HepG2 (cell line): ENCODE measurements at regions not wholly inside any gene's neighbourhood (a gene's known extent, or its start where the extent isn't known, plus 50 kb on each side); places are given as distances from the start of the nearest gene placed in this dataset.

Source experiments
- ATAC-seq: fragments of 200-7000 bp; cut with Tn5 transposase; 3 replicates; pipeline ENCODE4 v1.9.1; 2020; ENCODE audit warnings: mild to moderate bottlenecking, moderate library complexity
- BruUV-seq: library from RNA; stranded (reverse); fragments of 400-500 nt; replicated peaks from 2 replicates; lab custom pipeline; 2021; lab: Mats Ljungman, UMichigan
- CTCF ChIA-PET: fragments of 300-600 bp; formaldehyde crosslinking; extraction: SDS; loops from one replicate; lab custom pipeline; 2021; ENCODE audit warnings: low total read pairs, inconsistent platforms, low intra/inter-chr PET ratio; lab: Yijun Ruan, JAX
- POLR2A ChIA-PET: fragments of 350-600 bp; sonication (Branson Sonifier 250); formaldehyde crosslinking; loops from one replicate; lab custom pipeline; 2020; ENCODE audit warnings: antibody characterized with exemption, inconsistent platforms; lab: Yijun Ruan, JAX
- DNase-seq: peaks from one replicate; pipeline ENCODE4 v3.0.0-alpha.2; 2015; ENCODE audit warnings: low spot score
- FAIRE-seq: peaks from 3 replicates; lab custom pipeline; 2011; peaks lifted over from hg19 to GRCh38; lab: Jason Lieb, UNC
- H2AFZ ChIP-seq: one replicate; pipeline ENCODE4 v1.6.1; 2011; ENCODE audit warnings: low read length, inconsistent platforms
- H3K27ac ChIP-seq: fragments of 300-600 bp; 3 replicates; pipeline ENCODE4 v1.8.0; 2011; ENCODE audit warnings: mixed run types, mild to moderate bottlenecking, mixed read lengths, low read length, inconsistent platforms; ENCODE audit not compliant: insufficient read depth; ENCODE audit errors: extremely low read length
- H3K27me3 ChIP-seq, 2 experiments: fragments of 200-600 bp in 1 of 2; 2 replicates in 1 of 2; 3 replicates in 1 of 2; pipeline versions ENCODE4 v1.6.0 to v1.8.0; 2011; ENCODE audit warnings: low read length in 2 of 2, mild to moderate bottlenecking in 2 of 2, moderate library complexity in 2 of 2, inconsistent platforms in 1 of 2; ENCODE audit not compliant: insufficient read depth in 2 of 2, control insufficient read depth in 1 of 2
- H3K36me3 ChIP-seq, 2 experiments: fragments of 200-600 bp in 1 of 2; replicated peaks in 1 of 2; 2 replicates in 1 of 2; 3 replicates in 1 of 2; pipeline versions ENCODE4 v1.5.1 to v1.8.0; 2011; ENCODE audit warnings: low read length in 2 of 2, inconsistent platforms in 1 of 2; ENCODE audit not compliant: insufficient read depth in 2 of 2, control insufficient read depth in 1 of 2
- H3K4me1 ChIP-seq: 2 replicates; pipeline ENCODE4 v1.5.1; 2012; ENCODE audit warnings: low read length, inconsistent platforms; ENCODE audit not compliant: insufficient read depth
- H3K4me2 ChIP-seq: 2 replicates; pipeline ENCODE4 v1.6.0; 2011; ENCODE audit warnings: low read depth, low read length, inconsistent platforms
- H3K4me3 ChIP-seq, 3 experiments: fragments of 200-600 bp in 1 of 3; sonication (generic), shearing (Covaris generic) in 1 of 3; replicated peaks in 1 of 3; 2 replicates each; pipeline ENCODE4 v1.5.1; 2011 to 2016; ENCODE audit warnings: low read length in 3 of 3, inconsistent platforms in 2 of 3, low read depth in 2 of 3, mild to moderate bottlenecking in 2 of 3, control low read depth in 1 of 3, mixed read lengths in 1 of 3; ENCODE audit not compliant: insufficient read depth in 1 of 3
- H3K79me2 ChIP-seq: one replicate; pipeline ENCODE4 v1.6.1; 2011; ENCODE audit warnings: low read length, inconsistent platforms; ENCODE audit not compliant: insufficient read depth
- H3K9ac ChIP-seq: 2 replicates; pipeline ENCODE4 v1.6.0; 2011; ENCODE audit warnings: mild to moderate bottlenecking, low read depth, low read length, inconsistent platforms; ENCODE audit not compliant: insufficient read depth
- H3K9me3 ChIP-seq: 2 replicates; pipeline ENCODE4 v1.5.1; 2012; ENCODE audit warnings: mild to moderate bottlenecking, low read length
- H4K20me1 ChIP-seq: 2 replicates; pipeline ENCODE4 v1.6.0; 2011; ENCODE audit warnings: inconsistent platforms, mild to moderate bottlenecking, low read length, moderate library complexity; ENCODE audit not compliant: insufficient read depth
- EP300 ChIP-seq, 3 experiments: sonication (generic) in 1 of 3; formaldehyde crosslinking in 1 of 3; IDR thresholded peaks; 2 replicates each; pipeline versions ENCODE4 v1.5.1 to v1.6.1; 2011 to 2020; ENCODE audit warnings: low read depth in 2 of 3, low read length in 2 of 3, borderline replicate concordance in 1 of 3, improper control_type of control experiment in 1 of 3, mild to moderate bottlenecking in 1 of 3, missing genetic modification reagents in 1 of 3, moderate library complexity in 1 of 3
- GABPA ChIP-seq, 2 experiments: IDR thresholded peaks; 2 replicates each; pipeline ENCODE4 v1.6.1; 2011 to 2016; ENCODE audit warnings: low read depth in 2 of 2, low read length in 1 of 2, missing biosample characterization in 1 of 2, missing genetic modification characterization in 1 of 2
- GATAD1 ChIP-seq: IDR thresholded peaks from 2 replicates; pipeline ENCODE4 v1.6.1; 2016; ENCODE audit warnings: missing genetic modification reagents, missing compliant biosample characterization
- GATAD2A ChIP-seq: IDR thresholded peaks from 2 replicates; pipeline ENCODE4 v1.6.1; 2016
- MED1 ChIP-seq: sonication (generic); formaldehyde crosslinking; IDR thresholded peaks from 2 replicates; pipeline ENCODE4 v1.4.0; 2020; ENCODE audit warnings: missing genetic modification reagents
- NCOA2 ChIP-seq: sonication (generic); formaldehyde crosslinking; IDR thresholded peaks from 2 replicates; pipeline ENCODE4 v1.8.0; 2022; ENCODE audit warnings: inconsistent platforms
- PCBP1 ChIP-seq: fragments of 200-400 bp; formaldehyde crosslinking; IDR thresholded peaks from 2 replicates; pipeline ENCODE4 v1.6.1; 2017; ENCODE audit warnings: mild to moderate bottlenecking, low read depth, low read length, borderline replicate concordance
- PPARG ChIP-seq: conservative IDR thresholded peaks from 2 replicates; pipeline ENCODE4 v1.6.1; 2016; ENCODE audit warnings: missing biosample characterization, missing genetic modification reagents
- RXRB ChIP-seq: IDR thresholded peaks from 2 replicates; pipeline ENCODE4 v1.6.1; 2016; ENCODE audit warnings: borderline replicate concordance, missing genetic modification reagents, missing compliant biosample characterization
- SOX13 ChIP-seq, 3 experiments: fragments of 450-650 bp in 1 of 3; sonication (generic) in 1 of 3; formaldehyde crosslinking in 1 of 3; IDR thresholded peaks in 2 of 3; conservative IDR thresholded peaks in 1 of 3; 2 replicates each; pipeline versions ENCODE4 v1.5.0 to v1.6.1; 2016 to 2020; ENCODE audit warnings: antibody characterized with exemption in 1 of 3, mild to moderate bottlenecking in 1 of 3, missing compliant biosample characterization in 1 of 3, missing genetic modification reagents in 1 of 3, moderate library complexity in 1 of 3
- SOX5 ChIP-seq: IDR thresholded peaks from 2 replicates; pipeline ENCODE4 v1.6.1; 2016; ENCODE audit warnings: borderline replicate concordance
- SOX6 ChIP-seq, 2 experiments: fragments of 450-650 bp in 1 of 2; sonication (generic) in 1 of 2; formaldehyde crosslinking in 1 of 2; IDR thresholded peaks; 2 replicates each; pipeline versions ENCODE4 v1.4.0 to v1.6.1; 2017 to 2020; ENCODE audit warnings: antibody characterized with exemption in 1 of 2, mild to moderate bottlenecking in 1 of 2, missing genetic modification reagents in 1 of 2
- ZBTB1 ChIP-seq: sonication (generic); formaldehyde crosslinking; IDR thresholded peaks from 2 replicates; pipeline ENCODE4 v1.4.0; 2020; ENCODE audit warnings: missing genetic modification reagents, borderline replicate concordance
- ZNF720 ChIP-seq: sonication (generic); formaldehyde crosslinking; IDR thresholded peaks from 2 replicates; pipeline ENCODE4 v1.4.0; 2020; ENCODE audit warnings: missing genetic modification reagents
- ZNF775 ChIP-seq: sonication (generic); formaldehyde crosslinking; IDR thresholded peaks from 2 replicates; pipeline ENCODE4 v1.4.0; 2020; ENCODE audit warnings: missing genetic modification reagents, mild to moderate bottlenecking, moderate library complexity, borderline replicate concordance
- WGBS: methylation state at CpG from one replicate; pipeline ENCODE4 v1.1.6; 2017; ENCODE audit warnings: low lambda C conversion rate; 5-methylcytosine and 5-hydroxymethylcytosine counted together
- in situ Hi-C: cut with HindIII; loops from 2 replicates; pipeline ENCODE4 v1.10.0; 2017; ENCODE audit warnings: low pct_unique_long_range_greater_than_20kb; ENCODE audit not compliant: extremely low pct_ligation_motif_present
- intact Hi-C: fragments of 100-400 bp; cut with micrococcal nuclease; formaldehyde crosslinking; loops from one replicate; pipeline ENCODE4 v1.10.0; 2022; ENCODE audit not compliant: unreplicated experiment
- TF ChIP-seq, protein P1 (sequence below): sonication (generic); formaldehyde crosslinking; IDR thresholded peaks from 2 replicates; pipeline ENCODE4 v1.4.0; 2020; ENCODE audit warnings: mild to moderate bottlenecking, missing genetic modification reagents
- TF ChIP-seq, protein P2 (sequence below): IDR thresholded peaks from 2 replicates; pipeline ENCODE4 v1.4.0; 2020; ENCODE audit warnings: mild to moderate bottlenecking, missing genetic modification reagents

DNA sequence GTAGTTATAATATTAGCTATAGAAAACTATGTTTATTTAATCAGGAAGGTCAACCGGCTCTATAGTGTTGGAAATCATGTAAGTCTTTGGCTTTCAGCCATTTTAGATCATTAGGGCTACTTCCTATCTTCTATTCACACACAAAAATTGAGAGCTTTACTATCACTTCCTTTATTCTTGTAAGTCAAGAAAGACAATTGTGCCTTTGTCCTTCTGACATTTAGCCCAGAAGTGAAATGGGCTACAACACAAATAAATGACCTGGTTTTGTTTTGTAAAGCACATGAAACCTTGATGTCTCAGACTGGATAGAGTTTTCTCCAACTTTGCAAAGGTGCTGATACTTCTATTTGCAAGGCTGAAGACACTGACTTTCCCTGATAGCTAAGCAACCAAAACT lies 122.4 kb upstream of the ACSL4 start:
- Histone ChIP-seq H3K36me3 (no peaks in the 10 kb centered on the region), H3K79me2 (peaks cover 13% of the 10 kb centered on the region), H3K27ac (peak overlapping the region; percentile 57), H3K9me3 (no peaks in the 10 kb centered on the region), H3K9ac (0 out of 2 replicates have a peak overlapping the region, but pooled peaks have one; percentile 3), H3K4me3 (no peak overlapping the region; a peak in 1 of 6 replicates), H3K4me2 (no peak overlapping the region), H4K20me1 (no peaks in the 10 kb centered on the region), H2AFZ (no peak overlapping the region), H3K27me3 (no peaks in the 10 kb centered on the region), H3K4me1 (peaks cover 82% of the 10 kb centered on the region)
- in situ Hi-C loops = loop anchor here (10.0 kb wide), 1 partner anchor 121 kb away; the partner anchor contains the start of gene ACSL4
- peak; percentile 63 for DNase-seq
- CTCF ChIA-PET = no interaction called here
- intact Hi-C loops = no loop called here
- no peak for ATAC-seq
- TF ChIP-seq SOX6 (IDR thresholded peaks at IDR 0.05) (no peak), SOX6 (CRISPR knock-in tag; IDR thresholded peaks at IDR 0.05) (0 out of 2 replicates have a peak, but pooled peaks have one; percentile 20), NCOA2 (peak; percentile 35; the same call in 1 of the 2 replicates), RXRB (peak; percentile 44; the same call in 1 of the 2 replicates), GABPA (IDR thresholded peaks at IDR 0.05; ENCODE audit: low read depth, low read length) (no peak), GABPA (CRISPR knock-in tag; IDR thresholded peaks at IDR 0.05; ENCODE audit: low read depth) (no peak), GATAD2A (CRISPR knock-in tag) (peak; percentile 27; the same call in 1 of the 2 replicates), SOX13 (IDR thresholded peaks at IDR 0.05) (no peak), SOX13 (CRISPR knock-in tag; conservative IDR thresholded peaks at IDR 0.05 in 1 of 2, IDR thresholded peaks at IDR 0.05 in 1 of 2) (peak in 1 of 2 experiments; percentile 73; a peak in 2 of 4 replicates), ZNF720 (CRISPR knock-in tag) (no peak), EP300 (IDR thresholded peaks at IDR 0.05; ENCODE audit: low read depth in 2 of 2, low read length in 2 of 2) (peak in 1 of 2 experiments; percentile 41; a peak in 2 of 4 replicates), EP300 (CRISPR knock-in tag; IDR thresholded peaks at IDR 0.05; ENCODE audit: borderline replicate concordance) (no peak), MED1 (CRISPR knock-in tag) (peak; percentile 68), SOX5 (CRISPR knock-in tag) (peak; percentile 39; the same call in 1 of the 2 replicates), PCBP1 (no peak), GATAD1 (no peak), PPARG (peak; percentile 88), ZBTB1 (no peak), ZNF775 (no peak)
- TF ChIP-seq, protein P1, sequence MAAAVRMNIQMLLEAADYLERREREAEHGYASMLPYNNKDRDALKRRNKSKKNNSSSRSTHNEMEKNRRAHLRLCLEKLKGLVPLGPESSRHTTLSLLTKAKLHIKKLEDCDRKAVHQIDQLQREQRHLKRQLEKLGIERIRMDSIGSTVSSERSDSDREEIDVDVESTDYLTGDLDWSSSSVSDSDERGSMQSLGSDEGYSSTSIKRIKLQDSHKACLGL = no peak
- TF ChIP-seq, protein P2, sequence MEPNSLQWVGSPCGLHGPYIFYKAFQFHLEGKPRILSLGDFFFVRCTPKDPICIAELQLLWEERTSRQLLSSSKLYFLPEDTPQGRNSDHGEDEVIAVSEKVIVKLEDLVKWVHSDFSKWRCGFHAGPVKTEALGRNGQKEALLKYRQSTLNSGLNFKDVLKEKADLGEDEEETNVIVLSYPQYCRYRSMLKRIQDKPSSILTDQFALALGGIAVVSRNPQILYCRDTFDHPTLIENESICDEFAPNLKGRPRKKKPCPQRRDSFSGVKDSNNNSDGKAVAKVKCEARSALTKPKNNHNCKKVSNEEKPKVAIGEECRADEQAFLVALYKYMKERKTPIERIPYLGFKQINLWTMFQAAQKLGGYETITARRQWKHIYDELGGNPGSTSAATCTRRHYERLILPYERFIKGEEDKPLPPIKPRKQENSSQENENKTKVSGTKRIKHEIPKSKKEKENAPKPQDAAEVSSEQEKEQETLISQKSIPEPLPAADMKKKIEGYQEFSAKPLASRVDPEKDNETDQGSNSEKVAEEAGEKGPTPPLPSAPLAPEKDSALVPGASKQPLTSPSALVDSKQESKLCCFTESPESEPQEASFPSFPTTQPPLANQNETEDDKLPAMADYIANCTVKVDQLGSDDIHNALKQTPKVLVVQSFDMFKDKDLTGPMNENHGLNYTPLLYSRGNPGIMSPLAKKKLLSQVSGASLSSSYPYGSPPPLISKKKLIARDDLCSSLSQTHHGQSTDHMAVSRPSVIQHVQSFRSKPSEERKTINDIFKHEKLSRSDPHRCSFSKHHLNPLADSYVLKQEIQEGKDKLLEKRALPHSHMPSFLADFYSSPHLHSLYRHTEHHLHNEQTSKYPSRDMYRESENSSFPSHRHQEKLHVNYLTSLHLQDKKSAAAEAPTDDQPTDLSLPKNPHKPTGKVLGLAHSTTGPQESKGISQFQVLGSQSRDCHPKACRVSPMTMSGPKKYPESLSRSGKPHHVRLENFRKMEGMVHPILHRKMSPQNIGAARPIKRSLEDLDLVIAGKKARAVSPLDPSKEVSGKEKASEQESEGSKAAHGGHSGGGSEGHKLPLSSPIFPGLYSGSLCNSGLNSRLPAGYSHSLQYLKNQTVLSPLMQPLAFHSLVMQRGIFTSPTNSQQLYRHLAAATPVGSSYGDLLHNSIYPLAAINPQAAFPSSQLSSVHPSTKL (CRISPR knock-in tag) = peak; percentile 54; the same call in 1 of the 2 replicates
- POLR2A ChIA-PET = interaction anchor here (1.8 to 2.2 kb wide), 4 partner anchors 25 to 143 kb away, joined by 4 to 8 read pairs (median 6); partner anchors contain the start of gene ACSL4
- BruUV-seq = no TSS peak
- peak; percentile 70 for FAIRE-seq
- WGBS = 7% methylated on average over 1 of the region's 1 CpG
